NOMO-1 (cell line): ENCODE measurements at regions not wholly inside any gene's neighbourhood (a gene's known extent, or its start where the extent isn't known, plus 50 kb on each side); places are given as distances from the start of the nearest gene placed in this dataset.

Experiments
- DNase-seq, 2 experiments: peaks; one replicate each; lab custom pipeline; 2025; ENCODE audit not compliant: unreplicated experiment in 2 of 2; lab: John Stamatoyannopoulos, UW

DNA sequence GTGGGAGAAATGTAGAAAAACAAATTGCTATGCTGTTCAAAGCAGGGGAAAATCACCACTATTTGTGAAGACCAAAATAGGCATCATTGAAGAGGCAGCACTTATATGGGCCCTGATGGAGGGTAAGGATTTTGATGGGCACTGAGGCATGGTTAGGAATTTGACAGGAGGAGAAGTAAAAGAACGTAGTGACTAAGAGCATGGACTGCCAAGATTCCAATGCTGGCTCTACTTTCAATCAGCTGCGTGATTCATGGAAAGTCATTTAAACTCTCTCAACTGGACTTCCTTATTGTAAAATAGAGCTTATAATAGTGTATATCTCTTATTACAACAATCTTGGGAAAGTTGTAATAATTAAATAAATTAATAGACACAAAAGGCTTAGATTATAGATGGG is 267.7 kb upstream of the G2E3 start:
- no peak for DNase-seq

DNA sequence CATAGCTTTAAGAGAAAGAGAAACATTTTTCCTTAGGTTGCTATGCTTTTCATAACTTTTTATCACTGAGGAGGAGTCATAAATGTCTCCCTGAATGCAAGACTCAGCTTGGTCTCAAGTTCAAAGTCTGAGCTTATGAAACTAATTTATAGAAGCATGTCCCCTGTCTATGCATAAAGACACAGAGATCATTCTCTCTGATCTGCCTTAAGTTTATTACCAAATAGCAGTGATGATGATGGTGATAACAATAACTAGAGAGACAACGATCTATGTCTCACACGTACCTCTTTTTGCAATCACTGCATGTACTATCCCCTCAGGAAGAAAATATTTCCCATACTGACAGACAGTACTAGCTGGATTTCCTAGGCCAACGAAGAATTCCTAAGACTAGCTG is 266.4 kb upstream of the G2E3 start:
- DNase-seq: no peak

DNA sequence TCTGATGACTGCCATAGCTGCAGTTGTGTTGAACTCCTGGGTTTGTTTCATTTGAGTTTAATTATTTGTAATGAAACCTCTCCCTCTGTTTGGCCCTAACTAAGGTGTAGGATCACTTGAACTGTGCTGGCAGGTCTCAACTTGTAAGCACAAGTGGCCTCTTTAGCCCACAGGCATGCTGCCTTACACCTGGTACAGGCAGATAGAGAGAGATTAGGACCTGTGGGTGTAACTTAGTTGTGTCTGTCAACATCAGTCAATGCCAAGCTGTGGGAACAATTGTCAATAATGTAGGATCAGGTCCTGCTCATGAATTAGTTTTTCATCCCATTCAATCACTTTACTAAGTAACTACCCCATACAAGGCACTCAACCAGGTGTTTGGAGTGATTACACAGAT is 263.0 kb upstream of the G2E3 start:
- no peak for DNase-seq

DNA sequence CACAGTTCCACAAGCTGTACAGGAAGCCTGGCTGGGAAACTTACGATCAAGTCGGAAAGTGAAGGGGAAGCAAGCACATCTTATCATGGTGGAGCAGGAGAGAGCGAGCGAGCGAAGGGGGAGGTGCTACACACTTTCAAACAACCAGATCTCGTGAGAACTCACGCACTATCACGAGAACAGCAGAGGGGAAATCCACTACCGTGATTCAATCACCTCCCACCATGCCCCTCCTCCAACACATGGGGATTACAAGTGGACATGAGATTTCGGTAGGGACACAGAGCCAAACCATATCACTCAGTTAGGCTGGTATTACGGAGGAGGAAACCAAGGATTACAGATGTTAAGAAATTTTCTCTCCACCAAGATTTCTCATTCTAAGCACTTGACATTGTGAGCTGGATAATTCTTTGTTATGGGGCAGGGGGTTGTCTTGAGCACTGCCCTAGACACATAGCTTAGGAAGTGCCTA is 262.0 kb upstream of the G2E3 start:
- DNase-seq: no peak

DNA sequence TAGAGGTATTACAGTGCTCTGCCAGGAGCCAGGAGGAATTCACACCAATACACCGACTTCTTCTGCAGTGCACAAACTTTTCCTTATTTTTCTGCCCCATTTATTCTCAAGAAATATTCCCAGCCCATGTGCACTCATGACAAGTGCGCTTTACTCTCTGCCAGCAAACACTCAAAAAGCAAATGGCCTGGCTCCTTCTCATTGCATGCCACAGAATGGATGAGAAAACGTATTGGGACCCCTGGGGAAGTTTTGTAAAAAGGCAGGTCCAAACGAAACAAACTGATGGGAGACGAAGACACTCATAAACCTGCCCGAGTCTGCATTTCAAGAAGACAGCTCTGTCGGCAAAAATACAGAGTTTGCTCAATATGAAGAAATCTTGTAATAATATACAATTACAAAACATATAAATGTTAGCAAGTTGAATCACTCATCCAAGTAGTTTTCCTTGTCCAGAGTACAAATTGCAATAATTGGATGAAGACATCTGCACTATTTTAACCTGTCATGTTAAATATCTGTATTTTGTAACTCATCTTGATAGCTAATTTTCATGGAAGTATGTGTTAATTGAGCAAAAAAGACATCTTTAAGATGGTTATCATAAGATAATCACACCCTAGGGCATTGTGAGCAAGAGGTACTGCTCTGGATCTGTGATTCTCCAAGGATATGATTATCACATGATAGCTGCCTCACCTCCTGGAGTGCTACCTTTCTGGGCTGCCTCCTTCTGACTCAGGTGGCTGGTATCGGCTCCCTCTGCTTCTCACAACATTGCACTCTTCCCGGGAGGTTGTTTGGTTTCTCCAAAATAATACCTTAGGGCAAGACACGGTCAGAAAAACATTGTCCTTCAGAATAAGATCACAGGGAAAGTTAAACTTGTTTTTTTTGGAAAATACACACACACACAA is 260.8 kb upstream of the G2E3 start:
- no peak for DNase-seq

DNA sequence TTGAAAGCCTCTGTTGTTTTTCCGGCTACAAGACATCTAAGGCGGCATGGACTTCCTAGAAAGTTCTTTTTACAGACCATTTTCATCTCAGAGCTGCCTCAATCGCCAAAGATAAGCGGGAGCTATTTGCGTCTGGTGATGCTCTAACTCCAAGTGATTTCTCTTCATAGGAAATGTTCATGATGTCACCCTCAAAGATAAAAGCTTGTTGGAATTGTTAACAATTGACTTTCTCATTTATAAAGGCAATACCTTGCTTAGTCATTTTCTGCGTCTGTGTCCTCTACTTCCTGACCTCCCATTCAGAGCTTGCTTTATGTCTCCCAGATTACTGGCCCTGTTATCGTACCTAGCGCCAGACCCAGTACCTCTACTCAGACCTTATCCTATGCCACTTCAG is 259.0 kb upstream of the G2E3 start:
- no peak for DNase-seq

DNA sequence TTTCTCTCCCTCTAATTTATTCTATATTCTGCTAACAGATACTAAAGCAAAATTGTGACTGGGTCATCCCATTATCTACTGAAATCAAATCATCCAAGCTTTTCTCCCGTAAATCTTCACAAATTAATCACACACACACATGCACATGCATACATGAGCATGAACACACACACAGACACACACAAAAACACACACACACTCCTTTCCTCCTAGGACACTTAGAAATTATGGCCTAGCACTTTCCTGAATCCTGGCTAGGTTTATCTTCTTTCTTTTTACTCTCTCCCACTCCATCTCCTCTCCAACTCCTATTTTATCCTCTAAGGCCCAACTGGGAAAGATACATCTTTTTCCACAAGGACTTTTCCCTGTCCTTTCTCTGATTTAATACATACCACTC is 255.6 kb upstream of the G2E3 start:
- no peak for DNase-seq

DNA sequence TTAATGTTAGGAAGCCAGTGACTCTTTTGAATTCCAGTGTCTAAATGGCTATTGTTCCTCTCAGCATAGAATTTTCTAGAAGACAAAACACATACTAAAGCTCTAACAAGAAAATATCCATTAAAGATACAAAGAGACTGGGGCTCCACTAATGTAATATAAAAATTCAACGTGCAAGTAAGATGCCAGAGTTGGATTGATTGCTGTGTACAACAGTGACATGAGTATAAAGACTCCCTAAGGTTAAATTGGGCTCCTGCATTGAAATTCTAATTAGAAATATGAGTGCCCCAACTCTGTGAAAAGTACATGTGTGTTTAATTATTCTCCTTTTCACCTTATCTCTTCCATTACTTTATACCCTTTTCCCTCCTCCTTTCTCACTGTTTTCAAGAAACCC is 253.6 kb upstream of the G2E3 start:
- no peak for DNase-seq

DNA sequence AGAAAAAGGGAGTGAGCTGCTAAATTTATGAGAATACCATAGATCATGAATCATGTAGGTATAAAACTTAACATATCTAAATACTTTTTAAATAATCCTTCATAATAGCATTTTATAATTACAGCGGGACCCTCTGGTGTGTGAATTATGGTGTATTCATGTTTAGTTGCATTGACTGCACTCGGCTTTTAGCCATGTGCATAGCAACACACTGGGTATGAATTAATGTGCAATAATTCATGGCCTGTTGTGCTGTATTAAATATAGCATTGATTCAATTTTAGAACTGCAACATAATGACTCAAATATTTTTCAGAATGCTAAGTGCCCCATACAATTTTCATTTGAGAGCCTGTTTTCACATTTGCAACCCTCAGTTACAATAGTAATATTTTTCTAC is 249.6 kb upstream of the G2E3 start:
- DNase-seq: no peak

DNA sequence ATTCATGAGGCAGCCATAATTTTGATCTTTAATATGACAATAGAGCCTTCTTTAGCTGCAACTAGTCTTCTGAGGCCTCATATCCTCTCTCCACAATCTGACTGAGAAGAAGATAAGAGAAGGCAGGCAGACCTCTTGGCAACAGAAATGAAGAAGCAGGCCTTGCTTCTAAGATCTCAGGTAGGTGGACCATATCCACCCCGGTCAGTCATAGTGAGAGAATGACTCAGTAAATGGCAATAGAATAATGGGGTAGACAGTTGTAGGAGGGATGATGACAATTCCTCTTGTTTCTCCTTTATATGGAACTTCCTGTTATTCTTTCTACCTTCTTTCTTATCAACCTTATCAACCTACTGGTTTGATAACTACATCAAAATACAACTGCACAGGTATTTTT is 246.7 kb upstream of the G2E3 start:
- no peak for DNase-seq

DNA sequence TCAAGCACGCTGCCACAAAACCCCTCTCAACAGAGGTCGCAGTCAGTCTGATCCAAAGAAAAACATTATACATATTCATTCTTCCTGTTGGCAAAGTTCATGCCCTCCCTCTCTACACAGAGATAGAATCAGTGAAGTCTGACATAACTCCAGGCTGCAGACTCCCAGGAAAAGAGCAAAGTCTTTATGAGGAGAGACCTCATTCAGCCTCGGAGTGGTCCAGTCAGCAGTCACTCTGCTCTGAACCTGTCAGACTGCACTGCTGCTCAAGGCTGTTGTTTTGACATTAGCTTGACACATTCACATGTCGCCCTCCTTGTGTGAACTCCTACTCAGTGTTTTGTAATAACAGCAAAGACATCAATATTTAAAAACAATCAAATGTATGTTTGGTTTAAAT is 241.2 kb upstream of the G2E3 start:
- DNase-seq: no peak

DNA sequence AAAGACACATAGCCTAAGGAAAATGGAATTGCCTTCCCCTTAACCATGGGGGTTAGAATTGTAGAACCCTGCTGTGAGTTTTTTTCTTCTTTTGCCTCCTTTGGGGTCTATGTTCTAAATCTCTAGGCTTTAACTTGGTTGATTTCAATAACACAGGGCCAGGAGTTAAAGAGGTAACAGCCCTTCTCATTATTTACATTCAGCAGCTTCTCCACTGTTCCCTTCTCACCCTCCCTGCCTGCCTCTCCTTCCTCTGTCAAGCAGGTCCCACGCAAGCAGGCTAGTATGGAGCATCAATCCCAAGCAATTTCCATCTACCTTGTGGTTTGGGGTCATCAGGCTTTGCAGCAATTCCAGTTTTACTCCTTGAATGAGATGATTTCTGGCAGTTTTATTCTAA is 236.1 kb upstream of the G2E3 start:
- DNase-seq: no peak

DNA sequence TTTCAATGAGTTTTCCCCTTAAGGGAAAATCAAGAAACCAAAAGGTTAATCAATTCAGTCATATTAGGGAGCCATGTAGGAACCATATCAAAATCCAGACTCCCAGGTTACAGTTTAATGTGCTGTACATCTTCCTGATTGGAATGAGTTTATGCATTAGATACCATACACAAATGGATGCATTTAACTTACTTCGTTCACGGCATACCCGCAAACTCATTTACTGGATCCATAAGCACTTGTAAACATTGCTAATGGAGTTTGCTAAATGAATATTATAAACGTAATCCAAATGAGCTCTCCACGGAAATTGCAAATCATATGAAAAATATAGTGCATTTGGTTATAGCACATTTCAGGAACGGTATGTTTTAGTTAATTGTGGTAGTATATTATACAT is 228.9 kb upstream of the G2E3 start:
- DNase-seq: no peak

DNA sequence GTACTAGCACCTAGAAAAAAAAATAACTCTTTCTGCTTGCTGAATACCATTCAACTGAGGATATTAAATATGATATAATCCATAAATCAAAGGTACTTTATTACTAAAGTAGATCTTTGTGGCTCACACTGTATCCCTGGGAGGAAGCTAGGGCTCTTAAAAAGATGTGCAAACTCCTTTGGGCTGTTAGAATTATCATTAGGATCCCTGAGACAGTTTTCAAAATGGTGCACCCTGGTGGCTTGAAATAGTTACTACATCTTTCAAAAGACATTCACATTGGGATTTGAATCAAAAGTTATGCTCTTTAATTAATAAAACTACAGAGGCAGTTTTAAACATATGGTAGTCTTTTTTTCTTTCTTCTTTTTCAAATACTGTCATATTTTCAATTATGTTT is 228.5 kb upstream of the G2E3 start:
- no peak for DNase-seq

DNA sequence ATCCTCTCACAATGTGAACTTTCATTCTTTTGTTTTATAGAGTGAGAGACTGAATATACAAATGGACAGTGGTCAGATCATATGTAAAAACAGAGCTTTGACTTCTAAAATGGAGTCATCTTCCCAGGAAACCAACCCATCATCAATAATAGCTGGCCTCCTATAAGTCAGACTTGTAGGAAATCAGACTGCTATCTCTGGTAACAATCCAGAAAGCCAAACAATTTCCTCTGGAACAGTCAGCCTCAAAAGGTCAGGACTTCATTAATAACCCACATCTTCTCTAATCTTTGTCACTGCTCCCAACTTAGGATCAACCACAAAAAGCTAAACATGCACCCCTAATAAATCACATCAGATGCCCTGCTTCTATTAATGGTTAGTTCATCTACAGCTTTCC is 227.9 kb upstream of the G2E3 start:
- no peak for DNase-seq

DNA sequence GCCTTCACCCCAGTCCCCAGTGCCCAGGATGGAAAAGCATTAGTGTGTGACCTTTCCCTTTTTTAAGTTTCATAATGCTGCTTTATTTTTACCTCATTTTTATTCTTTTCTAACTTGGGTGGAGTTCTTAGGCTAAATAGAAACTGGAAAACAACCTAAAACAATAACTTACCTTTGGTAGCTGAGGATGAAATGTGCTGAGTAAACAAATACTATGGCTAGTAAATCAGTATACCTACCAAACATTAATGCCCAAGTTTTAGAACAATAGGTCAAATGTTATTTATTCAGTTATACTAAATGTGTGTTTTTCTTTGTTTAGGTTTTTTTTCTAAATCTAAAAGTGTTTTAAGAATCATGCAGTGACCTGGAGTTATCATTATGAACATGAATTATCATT is 226.6 kb upstream of the G2E3 start:
- no peak for DNase-seq

DNA sequence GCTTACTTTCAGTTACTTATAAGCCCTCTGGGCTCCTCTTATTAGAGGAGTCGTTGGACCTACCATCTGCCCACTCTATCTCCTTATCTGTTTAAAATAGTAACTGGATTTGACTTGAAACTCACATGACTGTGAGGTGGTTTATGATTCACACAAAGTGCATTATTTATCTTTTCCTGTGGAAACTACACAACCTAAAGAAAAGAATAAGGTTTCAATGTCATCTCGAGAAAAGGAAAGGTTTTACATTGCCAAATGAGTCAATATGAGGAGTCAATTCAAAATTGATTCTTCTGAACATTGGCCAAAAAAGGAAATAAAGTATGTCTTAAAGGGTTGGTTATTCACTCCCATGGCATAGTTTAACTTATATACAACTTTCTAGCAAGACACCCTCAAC is 225.0 kb upstream of the G2E3 start:
- DNase-seq: no peak

DNA sequence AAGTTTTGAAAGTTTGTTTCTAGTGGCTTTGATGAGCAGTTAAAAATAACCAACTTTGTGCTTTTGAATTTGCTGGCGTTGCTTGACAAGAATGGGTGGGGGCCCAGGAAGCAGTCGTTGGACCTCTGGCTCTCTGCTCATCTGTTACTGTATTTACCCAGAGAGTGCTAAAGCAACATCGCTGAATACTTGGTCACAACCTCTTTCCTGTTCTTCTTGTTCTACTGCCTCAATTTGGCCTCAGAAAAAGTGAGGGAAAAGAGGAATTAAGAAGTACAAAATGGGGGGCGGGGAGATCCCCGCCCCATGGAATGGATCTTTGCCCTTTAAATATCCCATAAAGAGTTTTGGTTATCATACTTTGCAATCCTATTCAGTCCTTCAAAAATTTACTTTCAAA is 221.5 kb upstream of the G2E3 start:
- DNase-seq: no peak

DNA sequence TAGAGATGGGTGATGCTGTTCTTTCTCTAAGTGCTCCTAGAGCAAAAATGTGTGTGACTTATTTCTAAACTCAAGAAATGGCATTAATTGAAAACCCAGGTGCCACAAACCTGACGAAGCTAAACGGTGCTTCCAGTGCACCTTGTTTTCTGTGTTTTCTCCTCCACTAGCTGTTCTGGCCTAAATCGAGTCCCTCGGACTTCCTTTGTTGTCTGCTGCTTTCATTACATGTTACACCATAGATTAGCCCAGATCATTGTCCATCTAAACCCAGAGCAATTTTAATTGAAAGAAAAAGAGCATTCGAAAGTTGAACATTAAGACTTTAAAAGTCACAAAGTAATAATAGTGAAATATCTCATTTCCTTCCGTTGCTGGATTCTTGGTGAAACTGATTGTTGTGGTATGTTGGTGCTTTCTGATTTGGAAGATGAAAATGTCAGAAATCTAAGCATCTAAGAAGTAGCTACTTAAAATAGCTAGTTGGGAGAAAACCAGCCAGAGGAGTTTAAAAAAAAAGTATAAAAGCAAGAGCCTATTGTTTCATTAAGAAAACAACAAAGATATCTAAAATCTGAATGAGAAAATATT is 219.6 kb upstream of the G2E3 start:
- no peak for DNase-seq

DNA sequence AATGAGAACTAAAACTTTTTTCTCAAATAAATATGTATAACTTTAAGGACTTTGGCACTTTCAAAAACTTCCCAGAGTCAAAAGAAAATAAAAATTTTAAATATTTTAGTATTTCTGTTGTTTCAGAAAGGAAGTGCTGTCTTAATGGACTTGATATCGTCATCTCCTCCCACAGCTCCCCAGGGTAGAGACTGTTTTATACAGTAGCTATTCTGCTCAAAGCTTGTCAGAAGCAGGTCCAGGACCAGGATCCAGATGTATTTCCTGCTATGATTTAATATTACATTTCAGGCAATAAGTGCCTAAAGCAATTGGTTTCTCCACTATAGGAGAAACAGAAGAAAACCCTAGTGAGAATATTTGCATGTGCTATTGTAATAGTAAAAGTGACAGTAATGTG is 218.5 kb upstream of the G2E3 start:
- DNase-seq: no peak

DNA sequence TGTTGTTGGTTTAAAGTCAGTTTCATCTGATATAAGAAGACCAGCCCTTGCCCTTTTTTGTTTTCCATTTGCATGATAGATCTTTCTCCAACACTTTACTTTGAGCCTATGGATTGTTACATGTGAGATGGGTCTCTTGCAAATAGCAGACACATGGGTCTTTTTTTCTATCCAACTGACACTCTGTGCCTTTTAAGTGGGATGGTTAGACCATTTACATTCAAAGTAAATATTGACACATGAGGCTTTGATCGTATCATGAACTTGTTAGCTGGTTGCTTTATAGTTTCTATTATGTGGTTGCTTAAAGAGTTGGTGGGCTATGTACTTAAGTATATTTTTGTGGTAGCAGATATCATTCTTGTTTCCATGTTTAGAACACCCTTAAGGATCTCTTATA is 213.4 kb upstream of the G2E3 start:
- DNase-seq: no peak

DNA sequence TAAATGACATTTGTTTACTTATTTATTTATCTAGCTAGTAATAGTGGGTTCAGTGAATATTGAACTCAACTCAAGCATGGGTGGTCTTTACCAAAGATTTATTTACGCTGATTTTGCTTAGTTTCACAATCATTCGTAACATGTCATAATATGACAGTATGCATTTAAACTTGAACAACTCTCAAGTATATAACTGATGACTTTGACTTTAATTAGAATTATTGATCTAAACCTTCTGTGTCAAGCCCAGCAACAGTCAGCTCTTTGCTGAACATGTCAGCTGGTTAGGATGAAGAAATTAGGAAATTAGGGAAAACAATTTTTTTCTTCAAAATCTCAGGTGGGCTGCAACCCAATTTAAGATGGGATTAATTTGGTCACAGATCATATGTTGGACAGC is 210.5 kb upstream of the G2E3 start:
- DNase-seq: no peak

DNA sequence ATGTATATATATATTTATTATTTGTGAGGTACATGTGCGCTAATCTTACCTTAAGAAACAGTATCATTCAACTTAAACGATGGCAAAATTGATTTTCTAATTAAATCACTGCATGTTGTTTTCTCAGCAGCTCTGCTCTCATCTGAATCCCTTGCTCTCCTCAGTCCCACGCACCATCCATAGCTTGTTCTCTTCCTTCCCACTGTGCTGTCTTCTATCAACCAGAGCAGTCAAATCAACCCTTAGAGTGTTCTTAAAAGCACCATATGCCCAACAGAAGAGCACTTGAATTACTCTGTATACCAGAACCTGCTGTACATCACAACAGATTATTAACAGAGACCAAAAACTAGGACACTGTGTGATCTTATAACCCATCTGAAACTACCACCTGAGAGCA is 209.4 kb upstream of the G2E3 start:
- DNase-seq: no peak
